GM06990 (cell line): ENCODE measurements at regions not wholly inside any gene's neighbourhood (a gene's known extent, or its start where the extent isn't known, plus 50 kb on each side); places are given as distances from the start of the nearest gene placed in this dataset.

Experiments
- DNase-seq: peaks from one replicate; pipeline ENCODE4 v3.0.0-alpha.2; 2011; ENCODE audit not compliant: insufficient read length; ENCODE audit errors: extremely low read depth
- H3K27me3 ChIP-seq: replicated peaks from 2 replicates; pipeline ENCODE4 v1.6.0; 2011; ENCODE audit warnings: low read length; ENCODE audit not compliant: control insufficient read depth, insufficient read depth
- H3K36me3 ChIP-seq: 2 replicates; pipeline ENCODE4 v1.5.1; 2011; ENCODE audit warnings: low read length; ENCODE audit not compliant: control insufficient read depth, insufficient read depth
- H3K4me3 ChIP-seq: replicated peaks from 2 replicates; pipeline ENCODE4 v1.5.1; 2011; ENCODE audit warnings: low read depth, mild to moderate bottlenecking, control low read depth, low read length
- CTCF ChIP-seq: IDR thresholded peaks from 2 replicates; pipeline ENCODE4 v1.5.1; 2011; ENCODE audit warnings: low read length, control low read depth, mild to moderate bottlenecking, inconsistent platforms; ENCODE audit not compliant: insufficient read depth, poor library complexity, severe bottlenecking

DNA sequence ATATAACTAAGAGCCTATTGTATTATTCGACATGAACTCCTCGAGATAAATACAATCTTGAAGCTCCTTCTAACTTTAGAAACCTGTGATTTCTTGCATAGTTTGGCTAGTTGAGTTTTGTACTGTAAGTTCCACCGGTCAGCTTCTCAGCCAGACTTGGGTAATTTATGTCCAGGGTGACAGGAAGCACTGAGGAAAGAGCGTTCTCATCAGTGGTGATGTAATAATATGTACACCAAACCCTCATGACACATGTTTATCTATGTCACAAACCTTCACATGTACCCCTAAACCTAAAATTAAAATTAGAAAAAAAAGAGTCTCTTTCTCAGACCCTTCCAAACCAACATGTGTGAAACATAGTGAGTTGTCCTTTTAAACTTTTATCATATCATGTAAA lies 205.7 kb downstream of the KCNRG start:
- no peaks in the 10 kb centered on the region for H3K36me3 ChIP-seq
- TF ChIP-seq CTCF: no peak
- peaks cover 2% of the 10 kb centered on the region for H3K27me3 ChIP-seq
- H3K4me3 ChIP-seq: no peak overlapping the region
- DNase-seq: no peak

GRCh38 chr13:50222569-50223332 lies 207.5 kb downstream of the KCNRG start:
- H3K27me3 ChIP-seq: peaks cover 2% of the 10 kb centered on the region
- H3K4me3 ChIP-seq: no peak overlapping the region
- TF ChIP-seq CTCF: no peak
- H3K36me3 ChIP-seq: no peaks in the 10 kb centered on the region
- no peak for DNase-seq

GRCh38 chr13:50224534-50224933 lies 209.3 kb downstream of the KCNRG start:
- Histone ChIP-seq H3K27me3 (peaks cover 2% of the 10 kb centered on the region), H3K36me3 (no peaks in the 10 kb centered on the region), H3K4me3 (no peak overlapping the region)
- no peak for DNase-seq
- TF ChIP-seq CTCF: no peak

GRCh38 chr13:50225193-50226155 lies 210.2 kb downstream of the KCNRG start:
- Histone ChIP-seq H3K4me3 (no peak overlapping the region), H3K36me3 (no peaks in the 10 kb centered on the region), H3K27me3 (peaks cover 2% of the 10 kb centered on the region)
- no peak for TF ChIP-seq CTCF
- DNase-seq: no peak

DNA sequence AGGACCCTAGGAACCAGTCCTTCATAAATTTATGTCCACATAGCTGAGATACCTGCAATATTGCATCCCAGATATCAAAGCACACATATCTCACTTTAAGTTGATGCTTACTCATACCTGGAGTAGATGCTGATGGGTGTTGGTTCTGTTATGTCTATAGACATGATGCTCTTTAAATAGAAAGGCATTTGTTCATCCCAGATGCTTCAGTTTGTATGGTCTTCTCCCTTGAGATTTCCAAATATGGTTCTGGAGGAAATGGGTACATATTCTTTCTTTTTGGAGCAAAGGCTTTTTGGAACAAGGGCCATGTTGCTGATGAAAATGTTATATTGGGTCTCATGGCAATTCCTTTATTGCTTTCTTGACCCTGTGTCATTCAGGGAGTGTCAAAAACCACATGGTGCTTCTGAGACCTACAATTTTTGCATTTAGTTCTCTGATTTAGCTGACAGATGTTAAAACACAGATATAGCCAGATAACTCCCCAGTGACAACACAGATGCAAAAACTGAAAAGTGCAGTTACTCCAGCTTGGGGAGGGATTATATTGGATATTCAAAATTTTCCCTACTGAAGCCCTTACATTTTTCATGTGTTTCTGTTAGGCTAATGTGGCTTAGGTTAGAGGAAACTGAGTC lies 211.4 kb downstream of the KCNRG start:
- Histone ChIP-seq H3K36me3 (no peaks in the 10 kb centered on the region), H3K27me3 (no peaks in the 10 kb centered on the region; the same call in 1 of the 2 replicates), H3K4me3 (no peak overlapping the region)
- no peak for DNase-seq
- TF ChIP-seq CTCF: no peak
